Stomach (tissue), 4 donors: ENCODE measurements at regions not wholly inside any gene's neighbourhood (a gene's known extent, or its start where the extent isn't known, plus 50 kb on each side); places are given as distances from the start of the nearest gene placed in this dataset.

Experiments used
- CTCF ChIP-seq, 7 experiments: fragments of 450-650 bp in 4 of 7; fragments of 200-600 bp in 3 of 7; sonication (generic) in 3 of 7; IDR thresholded peaks; one replicate each; pipeline ENCODE4 v1.5.1; 2016 to 2019; ENCODE audit warnings: antibody characterized with exemption in 7 of 7, control low read depth in 2 of 7, mild to moderate bottlenecking in 1 of 7
- POLR2A ChIP-seq, 4 donors: fragments of 450-650 bp; IDR thresholded peaks; one replicate each; pipeline ENCODE4 v1.6.1; 2016; ENCODE audit warnings: antibody characterized with exemption in 4 of 4, control low read depth in 2 of 4, mild to moderate bottlenecking in 1 of 4, moderate library complexity in 1 of 4
- POLR2AphosphoS5 ChIP-seq, 3 donors: sonication (generic); formaldehyde crosslinking; IDR thresholded peaks; one replicate each; pipeline ENCODE4 v1.6.1; 2016; ENCODE audit warnings: antibody characterized with exemption in 3 of 3

GRCh38 chr12:77686760-77687159 is 143.9 kb upstream of the NAV3 start:
- TF ChIP-seq POLR2AphosphoS5 (IDR thresholded peaks at IDR 0.05) (no peak), CTCF (IDR thresholded peaks at IDR 0.05) (no peak), POLR2A (IDR thresholded peaks at IDR 0.05) (no peak)
